GM21390 (cell line): ENCODE measurements at regions not wholly inside any gene's neighbourhood (a gene's known extent, or its start where the extent isn't known, plus 50 kb on each side); places are given as distances from the start of the nearest gene placed in this dataset.

Experiments used
- ATAC-seq: cut with Tn5 transposase; IDR thresholded peaks from one replicate; pipeline ENCODE4 v1.9.1; 2021; ENCODE audit not compliant: unreplicated experiment

GRCh38 chr3:18051306-18051705 lies 308.9 kb upstream of the TBC1D5 start:
- ATAC-seq, result no peak

GRCh38 chr3:18049096-18049495 lies 306.7 kb upstream of the TBC1D5 start:
- ATAC-seq, result no peak

DNA sequence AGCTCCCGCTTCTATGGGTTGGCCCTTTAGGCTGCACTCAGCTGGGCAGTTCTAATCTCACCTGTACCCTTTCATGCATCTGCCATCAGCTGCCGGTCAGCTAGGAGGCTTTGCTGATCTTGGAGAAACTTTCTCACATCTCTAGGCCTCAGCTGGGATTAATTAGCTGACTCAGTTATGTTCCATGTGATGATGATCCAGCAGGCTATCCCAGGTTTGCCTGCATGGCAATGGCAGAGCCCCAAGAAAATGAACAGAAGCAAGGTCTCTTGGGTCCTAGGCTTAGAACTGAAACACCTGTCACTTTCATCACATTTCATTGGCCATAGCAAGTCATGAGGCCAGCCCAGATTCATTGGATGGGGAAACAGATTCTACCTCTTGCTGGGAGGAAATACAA lies 304.6 kb upstream of the TBC1D5 start:
- ATAC-seq, result no peak

GRCh38 chr3:18046131-18046915 lies 303.9 kb upstream of the TBC1D5 start:
- ATAC-seq, result no peak

- ATAC-seq, result no peak
Measured at GRCh38 chr3:18044971-18045880, 302.8 kb upstream of the TBC1D5 start.

DNA sequence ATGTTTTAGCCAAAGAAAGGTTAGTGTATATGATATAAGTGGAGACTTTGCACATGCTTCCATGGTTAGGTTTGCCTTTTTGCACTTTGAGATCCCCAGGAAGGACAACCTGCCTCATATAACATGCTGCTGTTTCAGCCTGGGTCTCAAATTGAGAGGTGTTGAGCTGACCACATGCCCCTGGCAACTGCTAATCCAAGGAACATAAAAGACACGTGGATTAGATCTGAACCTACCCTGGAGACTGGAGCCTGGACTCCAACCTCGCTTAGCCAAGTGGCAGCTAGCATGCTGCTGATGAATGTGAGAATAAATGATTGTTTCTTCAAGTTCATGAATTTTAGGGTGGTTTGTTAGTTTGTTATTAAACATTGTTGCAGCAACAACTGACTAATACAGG lies 301.8 kb upstream of the TBC1D5 start:
- ATAC-seq, result no peak

DNA sequence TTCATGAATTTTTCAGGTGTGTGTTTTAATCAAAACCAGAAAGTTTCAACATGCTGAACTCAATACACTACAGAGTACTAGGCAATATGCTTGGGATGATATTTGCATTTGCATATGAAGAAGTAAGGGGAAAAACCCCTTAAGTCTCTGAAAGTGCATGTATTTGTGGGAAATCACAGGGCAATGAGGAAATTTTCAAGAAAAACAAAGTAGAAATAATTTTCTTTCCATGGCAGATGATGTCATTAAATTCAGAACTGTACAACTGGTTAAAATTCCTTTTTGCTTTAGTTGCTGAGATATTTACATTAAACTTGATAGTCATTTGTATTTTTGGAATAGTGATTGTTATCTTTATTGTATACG lies 294.0 kb upstream of the TBC1D5 start:
- no peak for ATAC-seq

DNA sequence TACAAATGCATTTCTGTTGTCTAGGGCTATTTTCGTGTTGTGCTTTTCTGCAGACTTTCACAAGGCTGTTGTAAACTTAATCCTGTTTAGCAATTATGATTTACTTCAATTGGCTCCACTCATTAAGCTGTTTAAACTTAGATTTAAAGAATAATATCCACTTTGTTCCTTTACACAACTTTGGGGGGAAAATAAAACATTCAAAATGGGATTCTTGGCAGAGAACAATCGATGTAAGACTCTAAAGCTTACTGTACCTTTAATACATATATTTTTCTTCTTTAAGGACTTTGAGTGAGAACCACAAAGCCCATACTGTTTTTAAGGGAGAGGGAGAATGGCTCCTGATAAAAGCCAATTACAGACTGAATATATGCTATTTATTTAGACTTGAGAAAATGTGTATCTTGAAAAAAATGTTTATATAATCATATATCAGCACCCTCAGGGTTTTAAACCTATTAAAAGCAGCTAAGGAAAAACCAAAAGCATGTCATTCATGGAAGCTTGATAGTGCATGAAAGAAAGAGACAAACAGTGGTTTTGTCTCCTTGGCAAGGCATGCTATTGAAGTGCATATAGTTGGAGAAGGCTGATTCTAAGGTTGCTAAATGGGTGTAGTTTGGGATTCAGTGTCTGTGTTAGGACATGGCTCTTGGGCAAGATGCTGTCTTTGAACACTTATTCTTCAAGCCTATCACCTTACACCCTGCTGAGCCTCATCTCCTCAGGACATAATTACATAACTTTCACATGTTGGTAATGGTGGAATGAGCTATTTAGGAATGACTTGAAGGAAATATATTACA lies 293.4 kb upstream of the TBC1D5 start:
- ATAC-seq, result no peak

GRCh38 chr3:18033581-18034108 lies 291.2 kb upstream of the TBC1D5 start:
- ATAC-seq, result no peak

DNA sequence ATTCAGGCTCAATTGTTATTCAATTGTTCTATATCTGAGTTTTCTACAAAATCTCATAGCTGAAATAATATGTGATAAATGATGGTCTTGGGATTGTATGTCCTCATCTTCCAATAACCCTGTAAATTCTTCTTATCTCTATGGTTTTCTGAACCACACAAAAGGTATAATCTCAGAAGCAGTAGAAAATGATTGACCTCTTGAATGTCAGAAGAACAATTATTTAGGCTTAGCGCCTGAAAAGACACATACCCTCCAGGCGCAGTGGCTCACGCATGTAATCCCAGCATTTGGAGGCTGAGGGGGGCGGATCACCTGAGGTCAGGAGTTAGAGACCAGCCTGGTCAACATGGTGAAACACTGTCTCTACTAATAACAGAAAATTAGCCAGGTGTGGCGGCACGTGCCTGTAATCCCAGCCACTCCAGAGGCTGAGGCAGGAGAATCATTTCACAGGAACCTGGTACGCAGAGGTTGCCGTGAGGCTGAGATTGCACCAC lies 288.0 kb upstream of the TBC1D5 start:
- ATAC-seq, result no peak

- no peak for ATAC-seq
Measured at GRCh38 chr3:18027161-18027939, 284.9 kb upstream of the TBC1D5 start.

DNA sequence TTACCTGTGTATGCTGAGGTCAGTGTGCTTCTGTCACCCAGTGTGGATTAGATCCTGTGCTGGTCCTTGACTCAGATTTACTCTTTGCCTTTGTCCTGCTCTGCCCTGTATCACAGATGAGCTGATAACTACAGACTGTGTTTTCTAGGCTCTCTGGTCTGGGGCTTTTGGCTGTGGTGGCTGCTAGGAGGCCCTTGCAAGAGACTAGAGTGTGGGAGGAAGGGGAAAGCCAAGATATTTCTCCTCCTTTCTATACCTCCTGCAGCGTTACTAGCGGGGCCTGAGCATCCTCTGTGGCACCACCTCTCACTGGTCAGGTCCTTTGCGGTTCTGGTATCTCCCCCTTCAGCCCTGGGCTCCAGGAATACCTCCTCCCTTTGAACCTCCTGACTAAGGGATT lies 282.3 kb upstream of the TBC1D5 start:
- ATAC-seq, result no peak

DNA sequence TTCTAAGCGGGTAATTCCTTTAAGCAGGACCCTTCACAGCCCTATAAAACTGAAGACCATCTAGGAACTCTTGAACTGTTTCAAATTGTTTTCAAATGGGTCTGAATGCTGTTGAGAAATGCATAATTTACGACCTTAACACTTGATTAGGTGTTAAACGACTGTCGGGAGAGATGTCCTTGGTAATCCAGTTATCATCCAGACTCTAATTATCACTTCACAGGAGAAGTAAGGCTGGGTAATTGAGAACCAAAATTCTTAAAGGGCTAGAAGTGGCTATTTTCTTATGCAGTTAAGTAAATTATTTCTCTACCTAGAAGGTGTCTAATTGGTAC lies 276.7 kb upstream of the TBC1D5 start:
- ATAC-seq, result no peak

DNA sequence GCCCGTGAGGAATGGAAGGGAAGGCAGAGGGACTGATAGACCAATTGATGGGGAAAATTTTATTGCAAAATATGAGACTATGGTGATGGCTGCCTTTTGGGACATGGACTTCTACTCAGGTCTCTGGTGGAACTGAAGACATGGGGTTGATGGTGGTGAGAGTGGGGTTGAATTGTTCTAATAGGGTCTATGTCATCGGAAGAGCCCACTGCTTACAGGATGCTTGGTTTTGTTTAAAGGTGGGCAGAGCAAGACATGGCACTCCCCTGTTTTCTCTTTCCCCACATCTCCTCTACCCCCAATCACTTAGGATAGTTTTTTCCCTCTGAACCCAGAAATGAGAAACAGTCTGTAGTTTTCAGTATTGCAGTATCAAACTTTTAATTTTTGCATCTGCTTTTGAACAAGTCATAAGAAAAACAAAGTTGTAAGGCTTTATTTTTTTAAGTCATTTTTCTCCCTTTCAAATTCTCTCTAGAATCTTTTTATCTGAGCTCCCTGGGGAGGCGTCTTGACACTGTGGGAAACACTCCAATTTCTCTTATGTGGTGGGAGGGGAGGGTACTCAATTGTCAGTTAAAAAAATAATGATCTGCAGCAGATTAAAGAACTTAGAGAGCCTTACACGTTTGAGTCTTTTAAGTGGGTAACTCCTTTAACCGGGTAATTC lies 276.2 kb upstream of the TBC1D5 start:
- ATAC-seq, result no peak

DNA sequence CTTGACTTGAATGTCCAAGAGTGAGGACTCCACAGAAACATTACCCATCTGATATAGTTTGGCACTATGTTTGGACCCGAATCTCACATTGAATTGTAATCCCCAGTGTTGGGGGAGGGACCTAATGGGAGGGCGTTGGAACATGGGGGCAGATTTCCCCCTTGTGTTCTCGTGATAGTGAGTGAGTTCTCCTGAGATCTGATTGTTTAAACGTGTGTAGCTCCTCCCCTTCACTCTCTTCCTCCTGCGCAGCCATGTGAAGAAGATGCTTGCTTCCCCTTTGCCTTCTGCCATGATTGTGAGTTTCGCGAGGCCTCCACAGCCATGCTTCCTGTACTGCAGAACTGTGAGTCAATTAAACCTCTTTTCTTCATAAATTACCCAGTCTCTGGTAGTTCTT lies 273.9 kb upstream of the TBC1D5 start:
- ATAC-seq, result no peak

DNA sequence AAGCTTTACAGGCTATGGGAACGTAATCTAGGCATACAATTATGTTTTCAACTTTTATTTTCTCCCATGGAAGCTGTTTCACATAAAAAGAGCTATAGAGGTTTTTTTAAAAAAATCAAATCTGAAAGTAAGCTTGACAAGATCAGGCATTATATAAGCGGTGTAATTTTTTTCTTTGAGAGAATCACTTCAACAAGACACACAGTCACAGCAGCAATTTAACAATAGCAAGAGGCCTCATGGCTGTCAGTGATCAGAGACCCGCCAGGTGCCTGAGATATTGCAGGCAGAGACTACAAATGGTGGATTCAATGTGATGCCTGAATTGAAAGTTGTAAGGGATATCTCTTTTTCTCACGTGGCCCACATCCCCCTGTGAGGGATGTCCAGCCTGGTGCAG lies 270.5 kb upstream of the TBC1D5 start:
- ATAC-seq, result no peak

DNA sequence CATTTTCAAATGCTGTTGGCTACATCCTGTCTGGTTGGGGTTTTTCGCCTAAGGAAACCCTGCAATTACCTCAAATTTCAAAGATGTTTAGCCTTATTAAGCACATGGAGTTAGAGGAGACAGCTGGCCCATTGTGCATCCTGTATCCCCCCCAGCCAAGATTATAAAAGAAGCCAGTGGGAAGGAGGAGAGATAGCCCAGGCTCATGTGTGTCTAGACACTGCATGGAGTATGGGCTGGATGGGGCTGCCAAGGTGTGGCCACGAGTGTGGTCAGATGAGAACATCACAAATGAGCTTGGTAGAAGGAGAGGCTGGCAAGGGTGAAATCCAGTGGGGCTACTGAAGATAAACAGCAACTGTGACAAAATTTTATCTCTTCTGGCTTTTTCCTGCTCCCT lies 270.0 kb upstream of the TBC1D5 start:
- ATAC-seq, result no peak

DNA sequence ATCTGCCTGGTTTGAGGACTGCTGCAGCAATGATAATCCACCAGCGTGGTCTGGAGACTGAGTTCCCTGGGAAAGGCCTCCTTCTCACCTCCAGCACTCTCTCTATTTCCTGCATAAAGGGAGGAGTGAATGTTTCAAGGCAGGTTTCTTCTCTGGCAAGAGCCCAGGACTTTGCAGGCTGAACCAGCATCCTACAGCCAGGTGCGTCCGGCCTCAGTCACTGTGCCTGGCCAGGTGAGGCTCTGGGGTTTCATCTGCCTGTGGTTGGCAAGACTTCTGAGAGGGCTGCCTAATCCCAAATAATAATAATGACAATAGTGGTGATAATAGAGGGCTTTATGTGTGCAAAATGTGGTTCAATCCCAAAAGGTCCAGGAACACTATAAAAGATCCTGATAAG lies 269.0 kb upstream of the TBC1D5 start:
- no peak for ATAC-seq

- ATAC-seq, result no peak
Measured at GRCh38 chr3:18010001-18010400, 267.6 kb upstream of the TBC1D5 start.
